Inferior parietal cortex (tissue), 1 donor: ENCODE measurements at regions not wholly inside any gene's neighbourhood (a gene's known extent, or its start where the extent isn't known, plus 50 kb on each side); places are given as distances from the start of the nearest gene placed in this dataset.

Source experiments
- DNase-seq: peaks from one replicate; pipeline ENCODE4 v3.0.0-alpha.2; 2016; ENCODE audit errors: extremely low spot score

DNA sequence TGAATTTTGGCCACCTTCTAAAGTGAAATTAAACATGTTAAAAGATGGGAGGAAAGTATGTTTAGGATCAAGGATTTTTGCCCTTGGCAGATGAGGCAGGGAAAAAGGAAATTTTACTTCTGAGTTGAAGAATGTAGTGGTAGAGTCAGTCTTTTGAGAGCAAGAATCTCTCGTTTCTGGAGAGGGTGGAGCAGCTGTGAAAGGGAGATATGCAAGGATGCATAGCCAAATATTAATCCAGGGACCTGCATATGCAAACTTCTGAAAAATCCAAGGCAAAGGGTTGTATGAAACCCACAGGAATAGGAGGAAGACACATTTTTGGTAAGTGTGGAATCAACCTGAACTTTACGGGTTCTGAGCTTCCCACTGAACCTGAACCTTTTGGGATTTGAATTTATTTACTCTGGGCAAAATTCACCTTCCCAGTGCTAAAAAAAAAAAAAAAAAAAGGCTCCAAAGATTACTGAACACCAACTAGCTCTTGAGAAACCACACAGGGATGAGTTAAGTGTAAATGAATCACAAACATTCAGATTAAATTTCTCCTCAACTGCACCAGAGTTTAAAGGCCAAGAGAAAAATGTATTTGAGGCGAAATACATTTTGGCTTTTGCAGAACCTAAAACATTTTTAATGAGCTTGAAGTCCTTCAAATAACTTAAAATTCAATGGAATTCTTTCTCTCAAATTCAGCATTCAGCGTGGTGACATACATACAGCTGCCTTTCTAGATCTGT lies 187.1 kb upstream of the CDKN3 start:
- DNase-seq = no peak

DNA sequence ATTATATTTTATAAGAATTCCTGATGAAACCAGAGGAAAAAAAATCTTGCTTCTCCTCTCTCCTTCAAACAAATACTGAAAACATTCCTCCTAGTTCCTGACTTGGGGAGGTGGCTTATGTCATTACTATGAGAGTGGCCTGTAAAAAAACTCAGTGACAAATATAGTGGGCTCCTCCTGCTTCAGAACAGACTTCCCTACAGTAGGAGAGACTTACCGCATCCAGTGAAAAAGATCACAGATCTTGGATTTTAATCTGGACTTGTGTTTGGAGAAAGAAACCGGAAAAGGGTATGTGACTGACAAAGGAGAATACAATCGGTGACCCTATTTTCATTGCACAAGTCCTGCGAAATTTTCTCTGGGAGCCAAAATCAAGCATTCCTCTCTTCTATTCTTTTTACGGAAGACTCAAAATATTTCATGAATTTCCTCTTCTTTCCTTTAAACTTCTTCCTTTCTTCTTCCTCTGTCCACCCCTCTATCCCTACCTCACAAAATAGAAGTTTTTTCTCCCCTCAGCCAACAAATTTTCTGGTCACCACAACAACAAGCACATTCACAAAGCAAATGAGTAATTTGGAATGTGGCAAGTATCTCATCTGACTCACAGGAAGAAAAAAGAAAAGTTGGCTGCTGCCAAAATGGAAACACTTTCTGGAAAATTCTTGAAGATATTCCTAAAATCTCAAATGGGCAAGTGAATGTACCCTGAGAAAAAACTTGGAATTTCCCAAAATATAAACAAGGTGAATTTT lies 185.1 kb upstream of the CDKN3 start:
- no peak for DNase-seq

DNA sequence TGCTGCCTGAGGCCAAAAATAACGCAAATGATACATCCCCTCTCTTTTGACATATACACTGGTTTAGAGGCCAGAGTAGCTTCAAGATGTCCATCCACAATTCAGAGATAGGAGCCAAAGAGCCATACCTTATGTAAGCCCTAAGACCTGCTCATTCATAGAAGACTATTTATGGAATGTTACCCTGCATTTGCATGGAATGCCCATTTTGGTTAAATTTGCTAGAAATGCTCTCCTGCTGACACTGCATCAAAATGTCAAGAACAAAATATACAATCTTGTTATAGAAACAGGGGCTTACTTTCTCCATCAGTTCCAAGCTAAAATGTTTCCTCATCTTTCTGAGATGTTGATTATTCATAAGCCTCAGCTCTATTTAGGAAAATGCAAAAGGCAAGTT lies 183.3 kb upstream of the CDKN3 start:
- DNase-seq = no peak

DNA sequence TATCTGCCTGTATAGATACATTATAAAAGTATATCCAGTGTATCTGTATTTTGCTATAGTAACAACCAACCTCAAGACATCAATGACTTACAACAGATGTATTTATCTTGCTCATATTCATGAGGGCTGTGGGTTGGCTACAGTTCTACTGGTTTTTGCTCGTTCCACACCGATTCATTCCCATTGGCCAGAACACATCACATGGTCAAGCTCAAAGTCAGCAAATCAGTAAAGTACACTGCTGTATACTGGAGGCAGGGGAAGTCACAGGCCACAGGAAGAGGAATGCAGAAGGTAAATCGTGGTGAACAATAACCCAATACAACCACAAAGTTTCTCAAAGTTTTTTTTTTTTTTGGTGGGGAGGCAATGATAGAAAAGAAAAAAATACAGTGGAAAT lies 180.0 kb upstream of the CDKN3 start:
- no peak for DNase-seq

DNA sequence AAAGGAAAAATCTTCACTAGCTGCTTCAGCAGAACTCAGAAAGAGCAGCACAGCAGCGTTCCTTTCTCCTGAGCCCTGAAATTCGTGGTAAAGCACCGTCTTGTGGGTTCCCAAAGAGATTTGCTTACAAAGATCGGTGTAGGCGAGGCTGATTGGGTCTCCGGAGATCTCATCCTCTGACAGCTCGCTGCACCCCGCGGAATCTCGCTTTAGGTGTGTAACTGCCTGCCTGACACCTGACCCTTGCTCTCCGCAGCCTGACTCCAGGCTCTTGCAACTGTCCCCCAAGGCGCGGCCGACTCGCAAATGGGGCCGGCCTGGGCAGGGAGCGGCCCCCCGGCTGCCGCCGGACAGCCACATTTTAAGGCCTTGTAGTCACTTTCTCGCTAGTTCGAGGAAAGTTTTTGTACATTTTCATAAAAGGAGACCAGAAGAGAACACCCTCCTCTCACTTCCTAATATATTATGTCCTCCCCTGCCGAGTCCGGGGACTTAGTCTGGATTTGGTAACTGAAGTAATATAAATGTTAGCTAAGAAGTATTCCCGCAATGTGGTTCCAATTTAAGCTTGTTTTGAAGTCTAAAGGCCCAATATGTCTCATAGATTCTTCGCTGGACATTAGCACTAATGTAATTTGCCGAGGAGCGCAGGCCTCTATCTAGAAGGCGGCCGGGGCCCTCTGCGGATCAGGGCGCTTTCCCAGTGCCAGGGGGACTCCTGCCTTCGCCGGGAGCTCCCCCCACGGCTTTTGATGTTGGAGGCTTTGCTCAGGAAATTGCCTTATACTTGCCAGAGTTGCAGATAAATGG lies 177.3 kb upstream of the CDKN3 start:
- DNase-seq = no peak

DNA sequence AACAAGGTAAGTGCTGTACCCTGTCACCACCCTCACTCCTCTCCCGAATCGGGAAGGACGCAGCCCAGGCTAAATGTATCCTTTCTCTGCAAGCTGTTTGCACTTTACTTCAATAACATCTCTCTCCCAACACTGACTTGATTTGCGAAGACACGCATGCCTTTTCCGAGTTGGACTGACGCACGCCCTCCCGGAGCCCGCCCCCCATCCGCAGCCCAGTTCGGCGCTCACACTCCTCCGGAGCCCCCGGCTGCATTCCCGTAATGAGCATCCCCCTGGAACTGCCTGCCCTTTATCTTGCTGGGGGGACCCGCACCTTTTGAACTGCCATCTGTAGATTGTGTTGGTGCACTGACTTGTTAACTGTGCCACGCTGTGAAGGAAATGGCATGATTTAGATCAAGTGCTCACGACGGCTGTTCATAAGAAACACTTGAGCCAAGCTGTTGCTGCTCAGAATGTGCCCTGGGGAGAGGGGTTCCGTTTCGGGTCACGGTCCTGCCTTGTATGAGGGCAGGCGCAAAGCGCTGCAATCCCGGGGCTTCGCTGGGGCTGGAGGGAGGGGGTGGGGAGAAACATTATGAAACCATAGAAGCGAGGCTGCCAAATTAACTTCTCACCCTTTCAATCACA lies 176.6 kb upstream of the CDKN3 start:
- DNase-seq = no peak

DNA sequence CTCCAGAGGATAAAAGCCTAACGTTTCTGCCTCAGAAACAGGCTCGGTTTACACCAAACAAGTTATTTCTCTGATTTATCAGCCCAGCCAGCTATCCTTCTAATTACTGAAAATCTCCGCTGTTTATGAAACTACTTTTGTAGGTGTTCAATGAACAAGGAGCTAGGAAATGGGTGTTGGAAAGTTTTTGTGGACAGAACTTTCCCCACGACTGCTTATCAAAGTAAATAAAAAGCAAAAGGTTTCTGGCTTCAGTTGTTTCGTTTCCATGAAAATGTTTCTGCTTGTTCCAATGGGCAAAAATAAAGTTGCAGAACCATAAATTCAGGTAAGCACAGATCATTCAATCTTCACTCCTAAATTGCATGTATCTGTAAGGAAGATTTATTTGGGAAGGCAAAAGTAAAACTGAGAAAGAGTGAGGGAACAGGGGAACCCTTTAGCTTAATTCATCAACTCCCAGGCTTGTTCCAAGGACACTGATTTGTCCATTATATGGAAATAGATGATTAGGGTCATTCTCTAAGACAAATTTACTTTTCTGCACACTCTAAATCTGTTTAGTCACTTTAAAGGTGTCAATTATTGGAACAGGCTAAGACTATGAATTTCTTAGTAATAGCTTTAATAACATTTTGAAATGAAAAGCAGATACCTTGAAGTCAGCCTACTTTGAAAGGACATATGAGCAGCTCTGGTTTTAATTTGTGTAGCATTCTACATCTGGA lies 175.9 kb upstream of the CDKN3 start:
- no peak for DNase-seq

DNA sequence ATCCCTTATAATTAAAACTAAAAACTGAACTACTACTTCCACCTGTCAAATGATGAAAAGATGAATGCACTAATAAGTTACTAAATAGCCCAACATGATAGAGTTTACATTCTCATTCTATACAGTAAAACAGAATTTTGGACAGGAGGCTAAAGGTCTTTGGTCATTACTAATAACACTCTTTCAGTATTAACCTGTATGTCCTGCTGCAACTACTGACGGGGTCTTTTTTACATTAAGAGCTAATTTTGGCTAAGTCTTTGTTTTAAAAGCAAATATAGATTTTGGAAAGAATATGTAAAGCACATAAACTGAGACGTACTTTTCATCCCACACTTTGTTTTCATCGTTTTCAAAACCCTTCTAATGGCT lies 175.4 kb upstream of the CDKN3 start:
- DNase-seq = no peak

DNA sequence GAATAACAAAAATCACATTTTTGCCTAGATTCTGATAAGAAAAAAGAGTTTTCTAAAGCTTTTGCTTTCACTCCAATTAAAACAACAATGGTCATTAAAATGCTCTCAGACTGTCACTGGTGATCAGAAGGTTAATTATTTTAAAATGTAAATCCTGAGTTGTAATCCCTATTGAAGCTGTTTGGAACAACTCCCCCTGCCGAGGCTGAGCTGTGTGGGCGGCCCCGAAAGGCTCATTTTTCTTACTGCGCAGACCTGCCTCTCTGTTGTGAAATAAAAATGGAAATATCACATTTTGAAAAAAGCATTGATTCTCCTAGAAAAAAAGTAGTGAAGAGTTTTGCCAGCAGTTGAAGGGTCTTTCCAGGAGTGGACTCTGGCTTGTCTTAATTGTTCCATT lies 174.8 kb upstream of the CDKN3 start:
- DNase-seq = no peak

DNA sequence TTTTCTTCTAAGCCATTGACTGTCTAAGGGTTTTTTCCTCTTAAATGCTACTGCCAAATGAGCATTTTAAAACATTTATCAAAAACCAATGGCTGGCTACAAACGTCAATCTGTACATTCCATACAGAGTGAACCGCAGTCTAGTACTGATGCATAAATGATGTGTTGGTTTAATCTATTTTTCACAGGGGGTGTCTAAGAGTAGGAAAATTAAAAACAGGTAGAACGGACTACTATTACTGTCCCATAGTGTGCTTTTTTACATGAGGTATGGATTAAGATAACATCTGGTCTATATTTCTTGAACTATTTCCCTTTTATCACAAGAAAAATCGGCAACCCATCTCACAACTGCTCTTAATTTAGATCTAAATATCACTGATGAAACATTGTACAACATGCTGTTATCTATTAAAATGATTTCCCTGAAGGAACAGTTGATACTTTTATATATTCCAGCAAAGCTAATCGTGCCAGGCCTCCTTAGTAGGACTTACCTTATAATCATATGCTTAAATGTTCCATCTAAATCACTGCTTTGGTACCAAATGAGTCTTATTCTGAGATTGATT lies 172.9 kb upstream of the CDKN3 start:
- DNase-seq = no peak

DNA sequence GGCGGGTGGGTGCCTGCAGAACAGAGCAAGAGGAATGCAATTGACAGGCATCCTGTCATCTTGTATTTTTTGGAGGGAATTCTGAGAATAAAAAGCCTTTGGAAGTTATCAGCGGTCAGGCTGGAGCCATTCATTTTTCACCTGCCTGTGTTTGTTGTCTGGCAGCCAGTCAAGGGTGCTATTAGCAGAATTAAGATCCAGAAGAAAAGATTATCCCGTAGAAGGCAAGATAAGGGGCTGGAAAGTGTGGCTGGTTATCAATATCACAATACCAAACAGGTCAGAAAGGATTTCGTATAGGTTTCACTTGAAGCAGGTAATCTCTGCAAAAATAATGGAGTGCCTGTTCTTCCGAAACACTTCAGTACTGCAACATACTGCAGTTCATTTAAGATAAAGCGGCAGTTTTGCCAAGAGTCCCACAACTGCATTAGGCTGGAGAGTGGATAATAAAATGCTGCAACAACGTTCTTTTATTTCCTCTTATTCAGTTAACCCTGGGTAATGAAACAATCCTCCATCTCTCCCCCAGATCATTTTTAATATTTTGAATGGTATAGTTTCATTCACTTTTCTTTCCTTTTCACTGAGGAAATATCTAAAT lies 171.2 kb upstream of the CDKN3 start:
- DNase-seq = no peak

DNA sequence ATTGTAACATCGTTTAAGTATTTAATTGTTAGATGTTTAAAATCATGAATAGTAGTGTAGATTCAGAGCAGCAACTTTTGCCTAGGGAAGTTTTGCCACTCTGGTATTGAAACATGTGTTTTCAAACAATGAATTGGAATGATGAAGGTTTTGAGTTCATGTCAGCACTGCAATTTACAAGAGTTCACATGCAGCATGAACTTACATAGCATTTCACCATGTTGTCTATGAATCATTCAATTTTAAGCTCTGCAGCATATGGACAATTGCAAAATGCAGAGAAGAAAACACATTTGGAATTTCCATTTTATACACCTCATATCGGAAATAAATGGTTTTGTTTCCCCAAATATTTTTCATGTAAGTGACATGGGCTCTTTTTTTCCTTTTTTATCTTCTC lies 170.7 kb upstream of the CDKN3 start:
- no peak for DNase-seq

DNA sequence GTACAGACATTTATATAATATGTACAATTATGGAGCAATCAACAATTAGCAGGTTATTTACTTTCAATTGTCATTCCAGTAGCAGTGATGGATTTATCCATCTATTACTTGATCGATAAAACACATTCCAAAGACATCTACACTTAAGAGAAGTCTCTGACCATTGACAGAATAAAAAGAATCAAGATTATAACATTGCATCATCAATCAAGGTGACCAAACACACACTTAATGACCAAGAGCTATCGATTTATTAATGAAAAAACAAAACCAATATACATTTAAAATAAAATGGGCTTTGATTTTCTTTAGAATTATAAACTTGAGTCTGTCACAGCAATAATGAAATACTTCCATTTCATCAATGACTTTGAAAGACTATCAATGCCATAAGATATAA lies 170.2 kb upstream of the CDKN3 start:
- DNase-seq = no peak

DNA sequence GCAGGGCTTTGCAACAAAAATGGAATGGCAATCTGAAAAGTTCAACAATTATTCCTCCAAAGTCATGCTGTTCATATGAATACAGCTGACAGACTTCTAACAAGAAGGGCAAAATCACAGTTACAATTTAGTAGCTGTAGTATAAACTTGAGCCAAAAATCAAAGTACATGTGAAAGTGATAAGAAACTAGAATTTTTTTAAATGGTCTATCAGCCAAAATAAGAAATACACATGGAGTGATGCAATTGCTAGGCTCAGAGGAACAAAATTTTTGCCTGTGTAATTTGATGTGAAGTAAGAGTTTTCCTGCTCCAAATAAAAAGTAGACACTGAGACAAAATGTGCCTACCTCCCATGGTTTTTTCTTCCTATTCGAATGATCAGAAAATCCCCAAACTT lies 167.7 kb upstream of the CDKN3 start:
- no peak for DNase-seq

DNA sequence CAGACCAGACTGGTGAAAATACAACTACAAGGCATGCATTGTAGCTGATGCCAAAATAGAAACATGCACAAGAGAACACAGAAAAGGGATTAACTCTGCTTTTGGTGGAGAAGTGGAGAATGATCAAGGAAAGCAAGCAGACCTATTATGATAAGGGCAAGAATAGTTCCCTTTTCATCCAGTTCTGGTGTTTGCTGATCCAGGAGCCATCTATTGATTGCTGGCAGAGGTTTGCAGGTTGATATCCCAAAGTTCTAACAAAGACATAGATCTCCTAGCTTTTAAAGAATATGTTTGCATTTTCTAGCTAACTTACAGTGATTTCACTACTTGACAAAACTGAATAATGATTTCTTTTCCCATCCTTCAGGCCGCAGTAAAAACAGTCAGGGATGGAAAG lies 166.2 kb upstream of the CDKN3 start:
- no peak for DNase-seq

DNA sequence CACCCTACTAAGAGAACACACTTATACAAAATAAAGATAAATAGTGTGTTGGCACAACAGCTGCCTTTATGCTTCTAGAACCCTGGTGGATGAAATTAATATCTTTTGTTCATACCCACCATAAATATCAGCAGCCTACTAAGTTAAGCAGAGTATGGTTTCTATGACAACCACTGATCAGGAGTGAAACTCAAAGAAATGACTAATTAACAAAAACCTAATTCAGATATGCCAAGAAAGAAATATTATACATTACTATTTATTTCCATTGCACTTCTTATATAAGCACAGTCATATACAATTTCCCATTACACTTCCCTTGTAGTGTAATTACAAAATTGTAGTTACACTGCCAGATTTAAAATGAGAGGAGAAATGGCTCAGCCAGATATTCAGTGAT lies 164.1 kb upstream of the CDKN3 start:
- no peak for DNase-seq

DNA sequence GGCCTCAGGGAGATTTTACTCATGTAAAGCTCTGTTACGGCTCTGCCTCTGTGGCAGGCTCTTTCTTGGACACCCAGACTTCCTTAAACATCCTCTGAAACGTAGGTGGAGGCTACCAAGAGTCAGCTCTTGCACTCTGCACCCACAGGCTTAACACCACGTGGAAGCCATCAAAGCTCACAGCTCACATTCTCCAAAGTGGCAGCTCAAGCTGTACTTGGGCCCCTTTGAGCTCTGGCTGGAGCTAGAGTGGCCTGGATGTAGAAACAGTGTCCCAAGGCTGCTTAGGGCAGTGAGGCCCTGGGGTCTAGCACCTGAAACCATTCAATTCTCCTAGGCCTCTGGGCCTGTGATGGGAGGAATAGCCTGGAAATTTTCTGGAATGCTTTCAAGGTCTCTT lies 155.3 kb upstream of the CDKN3 start:
- DNase-seq = no peak

DNA sequence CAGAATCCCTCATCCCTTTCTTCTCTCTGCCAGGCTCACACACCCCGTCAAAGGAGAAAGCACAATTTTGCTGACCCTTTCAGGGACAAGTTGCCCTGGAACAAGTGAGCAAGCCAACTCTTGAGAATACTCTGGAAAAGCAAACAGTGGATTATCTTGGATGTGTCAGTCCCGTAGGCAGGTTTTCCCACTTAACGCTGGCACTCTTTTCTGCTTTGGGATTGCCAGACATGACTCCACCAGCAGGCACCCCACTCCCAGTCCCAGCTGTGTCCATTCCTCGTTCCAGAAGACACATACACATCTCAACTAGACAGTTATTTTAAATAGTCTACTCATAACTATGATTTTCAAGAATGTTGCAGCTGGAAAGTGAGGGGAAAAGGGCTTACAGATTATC lies 145.5 kb upstream of the CDKN3 start:
- DNase-seq = no peak

DNA sequence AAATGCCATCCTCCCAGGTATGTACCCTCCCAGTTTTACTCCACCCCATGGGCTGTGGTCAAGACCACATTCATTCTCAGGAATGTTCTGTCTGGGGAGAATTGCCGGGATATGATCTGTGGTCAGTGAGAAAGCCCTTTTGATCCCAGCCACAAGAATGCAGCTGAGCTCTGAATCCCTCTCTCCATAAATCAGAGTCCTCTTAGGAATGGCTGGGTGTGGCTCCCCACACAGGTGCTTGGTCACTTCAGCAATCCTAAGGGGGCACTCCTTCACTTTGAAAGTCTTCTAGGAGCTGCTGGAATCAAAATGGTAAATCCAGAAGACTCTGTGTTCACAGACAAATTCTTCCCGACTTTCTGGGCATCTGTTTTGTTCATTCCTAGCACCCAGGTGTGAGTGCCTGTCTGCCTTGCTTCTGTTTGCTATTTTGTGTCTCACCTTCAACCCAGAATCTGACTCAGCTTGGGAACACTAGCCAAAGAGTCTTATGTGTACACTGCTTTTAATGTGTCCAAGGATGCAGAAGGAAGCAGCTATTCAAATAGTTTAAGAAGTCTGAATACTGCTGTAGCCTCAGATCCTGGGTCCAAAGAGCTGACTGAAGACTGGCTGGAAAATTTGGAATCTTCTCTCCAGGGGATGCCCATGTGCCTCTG lies 144.6 kb upstream of the CDKN3 start:
- no peak for DNase-seq

DNA sequence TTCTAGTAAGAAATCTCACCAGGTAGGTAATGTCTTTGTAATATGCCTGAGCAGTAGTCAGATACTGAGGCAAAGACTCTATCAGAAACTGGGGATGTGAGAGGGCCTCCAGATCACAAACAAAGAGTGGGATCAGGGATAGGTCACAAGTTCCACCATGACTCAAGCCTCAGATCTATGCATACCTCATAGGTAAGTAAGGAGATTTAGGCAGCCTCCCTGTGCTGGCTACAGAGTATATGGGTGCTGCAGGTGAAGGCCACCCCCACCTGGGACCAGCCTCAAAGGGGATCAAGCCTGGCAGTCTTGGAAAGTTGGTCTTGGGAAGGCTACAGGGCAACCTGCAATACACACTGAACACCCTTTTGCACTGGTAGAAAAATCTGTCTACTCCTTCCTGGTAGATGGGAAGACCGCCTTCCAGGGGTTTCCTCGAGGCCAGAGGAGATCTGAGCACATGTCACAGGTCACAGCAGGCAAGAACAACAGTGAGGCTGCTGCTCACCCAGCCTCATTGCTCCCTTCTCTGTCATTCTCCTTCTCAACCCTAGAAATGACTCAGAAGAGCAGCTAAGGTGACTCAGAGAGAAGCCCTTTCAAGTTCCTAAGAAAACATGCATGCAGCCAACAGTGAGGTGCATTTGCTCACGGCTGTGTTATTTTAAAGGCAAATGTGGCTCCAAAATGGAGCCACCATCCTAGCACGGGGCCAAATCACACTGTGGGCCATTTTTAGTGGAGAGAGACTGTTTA lies 143.4 kb upstream of the CDKN3 start:
- no peak for DNase-seq
